ENCODE measurements at regions not wholly inside any gene's neighbourhood (a gene's known extent, or its start where the extent isn't known, plus 50 kb on each side); places are given as distances from the start of the nearest gene placed in this dataset.

GRCh38 chr9:26539867-26540493, 352.6 kb downstream of the CAAP1 start:
- Histone ChIP-seq H3K27me3 (ENCODE audit: insufficient read depth) (no peaks in the 10 kb centered on the region), H3K27ac (ENCODE audit: low read depth in 2 of 2, low read length in 1 of 2) (no peak overlapping the region), H3K4me1 (ENCODE audit: control insufficient read depth in 1 of 2, insufficient read depth in 2 of 2, low read depth in 1 of 2, low read length in 1 of 2) (no peaks in the 10 kb centered on the region), H2AFZ (ENCODE audit: low read depth) (no peak overlapping the region), H3K36me3 (replicated peaks in 1 of 2; ENCODE audit: control insufficient read depth in 1 of 2, insufficient read depth in 2 of 2, low read length in 1 of 2) (no peaks in the 10 kb centered on the region), H3F3A (replicated peaks; ENCODE audit: insufficient read depth) (no peaks in the 10 kb centered on the region), H4K20me1 (ENCODE audit: insufficient read depth) (no peaks in the 10 kb centered on the region), H3K4me2 (no peak overlapping the region), H3K9me3 (no peaks in the 10 kb centered on the region), H3K9ac (no peak overlapping the region), H3K79me2 (ENCODE audit: insufficient read depth) (no peaks in the 10 kb centered on the region), H3K9me2 (no peaks in the 10 kb centered on the region), H3K4me3 (ENCODE audit: low read depth in 2 of 2, low read length in 1 of 2) (no peak overlapping the region)
- POLR2A ChIA-PET, result no interaction called here
- CTCF ChIA-PET, result no interaction called here
- WGBS (ENCODE audit: low lambda C conversion rate), result 55% methylated on average over 6 of the region's 6 CpGs
- no peak for DNase-seq
- no peak for TF ChIP-seq USF1 (IDR thresholded peaks at IDR 0.05; ENCODE audit: borderline replicate concordance, low read depth)

GRCh38 chr9:26537211-26537610, 355.4 kb downstream of the CAAP1 start:
- Histone ChIP-seq H3K4me1 (ENCODE audit: control insufficient read depth in 1 of 2, insufficient read depth in 2 of 2, low read depth in 1 of 2, low read length in 1 of 2) (no peaks in the 10 kb centered on the region), H3K4me3 (ENCODE audit: low read depth in 2 of 2, low read length in 1 of 2) (no peak overlapping the region), H3K9me3 (no peaks in the 10 kb centered on the region), H3K27me3 (ENCODE audit: insufficient read depth) (no peaks in the 10 kb centered on the region), H3K4me2 (no peak overlapping the region), H3F3A (replicated peaks; ENCODE audit: insufficient read depth) (no peaks in the 10 kb centered on the region), H3K36me3 (replicated peaks in 1 of 2; ENCODE audit: control insufficient read depth in 1 of 2, insufficient read depth in 2 of 2, low read length in 1 of 2) (no peaks in the 10 kb centered on the region), H3K9ac (no peak overlapping the region), H2AFZ (ENCODE audit: low read depth) (no peak overlapping the region), H3K79me2 (ENCODE audit: insufficient read depth) (no peaks in the 10 kb centered on the region), H3K27ac (ENCODE audit: low read depth in 2 of 2, low read length in 1 of 2) (no peak overlapping the region), H3K9me2 (no peaks in the 10 kb centered on the region), H4K20me1 (ENCODE audit: insufficient read depth) (no peaks in the 10 kb centered on the region)
- ChIA-PET POLR2A (no interaction called here), CTCF (no interaction called here)
- no peak for DNase-seq
- WGBS (ENCODE audit: low lambda C conversion rate), result 39% methylated on average over 2 of the region's 4 CpGs
- TF ChIP-seq SIN3A (IDR thresholded peaks at IDR 0.05; ENCODE audit: borderline replicate concordance, low read depth, low read length) (no peak), TCF12 (IDR thresholded peaks at IDR 0.05) (no peak), MEF2A (IDR thresholded peaks at IDR 0.05; ENCODE audit: borderline replicate concordance, low read depth) (no peak), TAF1 (IDR thresholded peaks at IDR 0.05; ENCODE audit: borderline replicate concordance, low read depth, low read length) (no peak), CHD2 (IDR thresholded peaks at IDR 0.05; ENCODE audit: low read length, partially characterized antibody) (no peak), USF1 (IDR thresholded peaks at IDR 0.05; ENCODE audit: borderline replicate concordance, low read depth) (no peak), EP300 (IDR thresholded peaks at IDR 0.05; ENCODE audit: borderline replicate concordance in 1 of 2, low read depth in 1 of 2, low read length in 1 of 2) (no peak), PBX3 (IDR thresholded peaks at IDR 0.05) (no peak), ELF1 (IDR thresholded peaks at IDR 0.05) (no peak), MXI1 (IDR thresholded peaks at IDR 0.05; ENCODE audit: low read depth, low read length) (no peak), GATA2 (CRISPR knock-in tag; IDR thresholded peaks at IDR 0.05) (no peak), NRF1 (IDR thresholded peaks at IDR 0.05; ENCODE audit: low read depth, low read length) (no peak), JUND (IDR thresholded peaks at IDR 0.05) (no peak), TEAD4 (IDR thresholded peaks at IDR 0.05; ENCODE audit: borderline replicate concordance, insufficient read depth) (no peak), NFIC (IDR thresholded peaks at IDR 0.05; ENCODE audit: borderline replicate concordance) (no peak), REST (IDR thresholded peaks at IDR 0.05; ENCODE audit: low read depth, low read length) (no peak), ZBTB33 (IDR thresholded peaks at IDR 0.05; ENCODE audit: borderline replicate concordance, low read depth) (no peak), USF2 (IDR thresholded peaks at IDR 0.05; ENCODE audit: borderline replicate concordance, low read depth, low read length) (no peak), FOSL2 (IDR thresholded peaks at IDR 0.05; ENCODE audit: borderline replicate concordance, low read depth) (no peak)

All from SK-N-SH (cell line).